GM19452 (cell line): ENCODE measurements at regions not wholly inside any gene's neighbourhood (a gene's known extent, or its start where the extent isn't known, plus 50 kb on each side); places are given as distances from the start of the nearest gene placed in this dataset.
"Not testable (repeated sequence)": the region's sequence is repeated elsewhere in the genome, so short reads cannot be mapped to it uniquely, and the experiment has no call there.

ENCODE experiments used
- ATAC-seq: cut with Tn5 transposase; IDR thresholded peaks from one replicate; pipeline ENCODE4 v1.9.1; 2021; ENCODE audit not compliant: unreplicated experiment

- ATAC-seq: no peak
Observed at GRCh38 chr2:60357996-60358395, 195.5 kb downstream of the BCL11A start.

DNA sequence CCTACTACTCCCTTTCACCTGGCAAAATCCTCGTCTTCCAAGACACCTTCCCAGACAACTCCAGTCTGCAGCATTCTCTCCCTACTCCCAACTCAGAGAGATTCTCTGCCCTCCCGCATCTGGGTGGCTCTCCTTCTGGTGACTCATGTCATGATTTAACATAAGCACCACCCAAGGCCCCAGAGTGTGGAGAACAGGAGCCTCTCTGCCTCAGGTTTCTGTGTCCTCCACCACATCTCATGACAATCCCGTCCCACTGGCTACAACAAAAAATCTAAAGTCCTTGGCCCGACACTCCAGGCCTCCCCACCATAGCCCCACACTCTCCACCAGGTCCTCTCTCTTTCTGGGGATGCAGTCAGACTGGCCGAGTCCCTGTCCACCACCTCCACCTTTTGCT lies 197.1 kb downstream of the BCL11A start:
- no peak for ATAC-seq

DNA sequence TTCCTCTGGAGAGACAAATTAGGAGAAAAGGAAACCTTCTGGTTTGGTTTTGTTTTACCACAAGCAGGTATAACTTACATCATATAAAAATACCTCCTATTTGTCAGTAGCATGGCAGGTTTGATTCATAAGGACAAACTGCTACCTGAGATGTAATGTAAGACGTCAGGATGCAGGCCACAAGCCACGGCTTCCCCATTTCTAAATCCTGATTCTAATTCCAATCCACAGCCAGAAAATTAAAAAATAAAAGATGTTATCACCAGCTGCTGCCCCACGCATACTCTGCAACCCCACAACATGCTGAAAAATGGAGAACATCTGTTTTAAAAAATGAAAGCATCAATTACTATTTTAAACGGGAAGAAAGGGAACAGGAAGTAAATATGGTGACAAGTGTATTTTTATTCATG lies 197.6 kb downstream of the BCL11A start:
- no peak for ATAC-seq

DNA sequence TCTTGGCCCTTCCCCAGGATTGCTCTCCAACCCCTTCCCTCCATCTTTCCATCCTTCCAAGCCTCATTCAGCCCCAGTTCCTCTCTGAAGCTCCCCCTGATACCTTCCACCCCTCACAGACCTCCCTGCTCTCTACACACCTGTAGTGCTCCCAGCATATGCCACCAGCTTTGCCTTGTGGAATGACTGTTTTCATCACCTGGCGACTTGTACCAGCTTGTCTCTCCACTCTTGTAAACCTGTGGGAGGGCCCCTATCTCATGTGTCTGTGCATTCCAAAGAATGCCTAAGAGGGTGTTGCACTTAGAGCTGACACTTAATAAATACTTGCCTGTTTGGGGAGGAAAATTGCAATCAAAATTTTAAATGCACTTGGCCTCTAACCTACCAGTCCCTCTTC lies 198.7 kb downstream of the BCL11A start:
- ATAC-seq: no peak

GRCh38 chr2:60353863-60354262 lies 199.6 kb downstream of the BCL11A start:
- ATAC-seq: peak; percentile 42

DNA sequence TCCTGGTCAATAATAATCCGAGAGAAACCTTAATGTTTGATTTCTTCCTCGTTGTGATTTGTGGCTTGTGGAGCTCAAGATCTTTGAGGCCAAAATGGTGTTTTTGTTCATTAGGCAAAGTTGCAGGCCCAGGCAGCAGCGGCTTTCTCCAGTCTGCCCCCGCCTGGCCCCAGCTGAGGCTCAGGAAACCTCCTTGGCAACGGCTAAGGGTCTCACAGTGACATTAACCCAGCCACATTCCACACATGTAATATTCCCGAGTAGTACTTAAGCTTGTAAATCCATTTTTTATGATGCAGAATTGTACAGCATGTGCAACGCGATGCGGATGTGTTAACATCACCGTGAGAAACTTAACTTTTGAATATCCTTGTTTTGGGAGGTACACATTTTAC lies 200.1 kb downstream of the BCL11A start:
- ATAC-seq: peak; percentile 11

DNA sequence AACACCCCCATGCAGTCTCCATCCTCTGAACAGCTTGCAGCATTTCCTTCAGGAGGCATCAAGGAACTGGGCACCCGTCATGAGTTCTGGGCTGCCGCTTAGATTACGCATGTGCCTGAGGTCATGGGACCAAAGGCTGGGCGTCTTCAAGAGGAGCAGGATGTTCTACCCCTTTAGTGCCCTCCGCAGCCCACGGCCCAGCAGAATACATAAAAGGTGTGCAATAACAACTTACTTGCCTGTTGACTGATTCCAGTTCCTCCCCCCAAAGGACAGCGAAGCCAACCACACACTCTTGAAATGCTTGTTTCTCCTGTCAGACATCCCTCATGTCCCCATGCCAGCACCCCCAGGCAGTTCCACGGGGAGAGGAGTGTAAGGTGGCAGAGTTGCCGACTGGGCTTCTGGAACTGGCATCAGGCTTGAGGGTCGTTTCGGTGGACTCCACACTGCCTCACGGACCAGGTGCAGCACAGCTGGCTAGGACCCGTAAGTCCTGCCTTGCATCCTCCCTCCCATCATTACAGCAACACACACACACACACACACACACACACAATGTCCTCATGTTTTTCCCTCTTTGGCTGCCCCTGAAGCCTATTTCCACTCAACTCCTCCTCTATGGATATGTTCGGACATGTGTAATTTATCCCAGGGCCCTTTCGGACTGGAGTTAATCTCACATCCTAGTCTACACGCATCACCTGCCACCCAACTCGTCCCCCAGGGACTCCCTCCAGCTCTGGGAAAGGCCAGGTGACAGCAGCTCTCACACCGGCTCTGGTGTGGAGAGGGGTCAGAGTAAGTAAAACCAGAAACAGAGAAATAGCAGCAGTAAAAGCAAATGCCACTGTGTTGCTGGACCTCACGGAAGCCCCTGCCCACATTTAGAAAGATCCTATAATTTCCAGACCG lies 200.7 kb downstream of the BCL11A start:
- ATAC-seq: no peak

DNA sequence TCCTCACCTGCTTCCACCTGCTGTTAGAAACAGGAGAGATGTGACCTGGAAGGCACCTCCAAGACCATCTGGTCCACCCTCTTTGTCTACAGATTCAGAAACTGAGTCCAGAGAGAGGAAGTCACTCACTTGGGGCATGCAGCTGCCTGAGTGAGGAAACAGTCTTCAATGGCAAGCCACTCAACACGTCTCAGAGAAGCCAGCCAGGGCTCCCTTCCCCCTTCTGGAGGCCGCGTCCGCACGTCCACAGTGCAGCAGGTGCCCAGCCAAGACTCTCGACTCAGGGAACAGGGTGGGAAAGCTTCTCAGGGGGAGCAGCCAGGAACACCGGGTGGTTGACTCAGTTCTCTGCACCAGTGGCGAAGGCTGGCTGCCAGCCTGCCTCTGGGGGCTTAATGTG lies 201.7 kb downstream of the BCL11A start:
- no peak for ATAC-seq

GRCh38 chr2:60351321-60351720 lies 202.1 kb downstream of the BCL11A start:
- ATAC-seq: no peak

- no peak for ATAC-seq
Observed at GRCh38 chr2:60350791-60351190, 202.7 kb downstream of the BCL11A start.

DNA sequence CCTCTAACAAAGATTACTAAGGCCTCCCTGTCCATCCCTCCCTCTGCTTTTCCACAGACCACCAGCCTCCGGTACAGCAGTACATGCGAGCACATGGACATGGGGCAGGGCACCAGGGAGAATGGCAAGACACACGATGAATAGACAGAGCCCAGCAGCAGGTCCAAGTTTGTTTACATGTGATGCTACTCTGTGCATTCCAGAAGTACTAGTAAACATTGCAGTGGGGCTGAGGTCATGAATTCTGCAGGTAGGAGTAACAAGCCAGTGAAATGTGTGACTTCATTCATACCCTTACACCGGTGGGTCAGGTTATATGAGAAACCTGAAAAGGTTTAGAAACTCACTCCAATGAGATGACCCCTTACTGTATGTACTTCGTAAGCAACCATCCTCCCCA lies 205.7 kb downstream of the BCL11A start:
- ATAC-seq: no peak

GRCh38 chr2:60342491-60342890 lies 211.0 kb downstream of the BCL11A start:
- ATAC-seq: not testable (repeated sequence)

DNA sequence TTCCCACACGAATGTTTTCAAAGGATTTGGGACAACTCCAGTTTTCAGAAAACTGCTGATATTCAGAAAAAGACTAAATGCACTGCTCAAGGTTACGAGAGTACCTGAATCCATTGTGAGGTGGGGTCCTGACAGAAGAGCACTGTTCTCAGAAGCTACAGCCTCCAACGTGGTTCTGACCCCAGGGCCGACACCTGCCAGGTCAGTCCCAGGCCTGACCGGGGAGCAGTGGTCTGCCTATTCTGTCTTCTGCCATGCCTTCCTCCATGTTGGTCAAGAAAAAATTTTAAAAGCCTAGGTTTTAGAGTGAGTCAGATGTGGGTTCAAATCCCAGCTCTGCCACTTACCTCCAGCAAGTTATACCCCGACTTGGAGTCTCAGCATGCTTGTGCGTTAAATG lies 212.3 kb downstream of the BCL11A start:
- ATAC-seq: no peak

GRCh38 chr2:60339286-60339685 lies 214.2 kb downstream of the BCL11A start:
- no peak for ATAC-seq

DNA sequence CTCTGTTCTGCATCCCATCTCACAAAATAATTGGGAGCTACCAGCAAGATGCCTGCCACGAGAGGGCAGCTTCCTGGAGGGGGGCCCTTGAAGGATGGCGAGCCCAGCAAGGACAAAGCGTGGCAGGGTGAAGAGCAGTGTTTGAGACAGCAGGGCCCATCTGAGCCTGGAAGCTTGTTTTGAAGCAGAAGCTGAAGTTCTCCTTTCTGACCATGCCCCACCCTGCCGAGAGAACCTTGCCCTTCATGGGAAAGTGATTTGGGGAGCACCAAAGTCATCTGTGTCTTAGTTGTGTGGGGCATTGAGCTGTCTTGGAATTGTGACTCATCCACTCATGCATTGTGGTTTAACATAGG lies 216.3 kb downstream of the BCL11A start:
- ATAC-seq: no peak

- ATAC-seq: no peak
Observed at GRCh38 chr2:60336442-60337141, 216.9 kb downstream of the BCL11A start.

- ATAC-seq: no peak
Observed at GRCh38 chr2:60335533-60336237, 217.8 kb downstream of the BCL11A start.

- ATAC-seq: no peak
Observed at GRCh38 chr2:60334610-60335009, 218.8 kb downstream of the BCL11A start.

- ATAC-seq: no peak
Observed at GRCh38 chr2:60333264-60333663, 220.2 kb downstream of the BCL11A start.

- ATAC-seq: no peak
Observed at GRCh38 chr2:60331115-60331809, 222.2 kb downstream of the BCL11A start.

DNA sequence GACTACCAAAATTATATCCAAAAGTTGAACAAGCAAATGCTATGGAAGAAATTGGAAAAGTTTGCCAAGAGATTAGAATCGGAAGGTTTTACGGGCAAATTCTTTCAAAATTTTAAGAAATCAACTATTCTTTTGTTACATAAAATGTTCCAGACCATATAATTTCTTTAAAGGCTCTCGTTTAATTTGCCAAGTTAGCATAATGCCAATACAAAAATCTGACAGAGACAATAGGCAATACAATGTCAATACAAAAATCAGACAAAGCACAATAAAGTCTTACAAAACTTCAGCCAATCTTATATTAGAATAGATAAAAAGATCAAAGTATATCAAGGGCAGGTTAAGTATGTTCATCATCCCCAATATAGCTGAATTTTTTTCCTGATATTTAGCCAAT lies 224.2 kb downstream of the BCL11A start:
- no peak for ATAC-seq
